ENCODE measurements at regions not wholly inside any gene's neighbourhood (a gene's known extent, or its start where the extent isn't known, plus 50 kb on each side); places are given as distances from the start of the nearest gene placed in this dataset.

GRCh38 chr21:22399681-22400514 is 1401.7 kb downstream of the NCAM2 start:
- DNase-seq (no peak), ATAC-seq (no peak)
- H3K9me3 ChIP-seq: no peaks in the 10 kb centered on the region
- no peaks in the 10 kb centered on the region for H3K36me3 ChIP-seq
- no peaks in the 10 kb centered on the region for H3K4me1 ChIP-seq
- no peak overlapping the region for H3K4me3 ChIP-seq
- 72 to 78% (median 75%) methylated on average over 1 of the region's 1 CpG for WGBS, 4 donors
- TF ChIP-seq CTCF (IDR thresholded peaks at IDR 0.05): no peak
- TF ChIP-seq POLR2A (IDR thresholded peaks at IDR 0.05): no peak
- intact Hi-C loops (cut with DNase I): no loop called here
- H3K27ac ChIP-seq: no peak overlapping the region
- H3K27me3 ChIP-seq: no peaks in the 10 kb centered on the region

DNA sequence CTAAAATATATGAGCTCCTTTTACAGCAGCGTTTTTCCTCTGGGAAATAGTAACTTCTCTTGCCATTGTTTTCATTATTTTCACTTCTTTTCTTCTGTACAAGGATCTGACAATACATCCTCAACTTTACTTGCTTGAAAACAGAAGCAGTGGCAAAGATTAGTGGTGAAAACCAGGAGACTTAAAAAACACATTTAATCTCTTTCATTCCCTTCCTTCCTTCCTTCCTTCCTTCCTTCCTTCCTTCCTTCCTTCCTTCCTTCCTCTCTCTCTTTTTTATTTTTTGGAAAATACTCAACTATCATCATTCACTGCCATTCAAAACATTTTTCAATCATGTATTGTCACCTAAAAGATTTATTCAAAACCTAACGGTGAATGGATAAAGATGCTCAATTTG is 1411.4 kb downstream of the NCAM2 start:
- Histone ChIP-seq H3K27ac (no peak overlapping the region), H3K27me3 (no peaks in the 10 kb centered on the region), H3K9me3 (peaks cover 0 to 8% (median 0%) of the 10 kb centered on the region in 12 donors), H3K4me3 (no peak overlapping the region), H3K4me1 (no peaks in the 10 kb centered on the region), H3K36me3 (no peaks in the 10 kb centered on the region)
- WGBS, 4 donors: 64 to 68% (median 66%) methylated on average over 2 of the region's 2 CpGs
- intact Hi-C loops (cut with DNase I): no loop called here
- no peak for DNase-seq
- ATAC-seq: no peak
- TF ChIP-seq POLR2A (IDR thresholded peaks at IDR 0.05) (no peak), CTCF (IDR thresholded peaks at IDR 0.05) (no peak)

DNA sequence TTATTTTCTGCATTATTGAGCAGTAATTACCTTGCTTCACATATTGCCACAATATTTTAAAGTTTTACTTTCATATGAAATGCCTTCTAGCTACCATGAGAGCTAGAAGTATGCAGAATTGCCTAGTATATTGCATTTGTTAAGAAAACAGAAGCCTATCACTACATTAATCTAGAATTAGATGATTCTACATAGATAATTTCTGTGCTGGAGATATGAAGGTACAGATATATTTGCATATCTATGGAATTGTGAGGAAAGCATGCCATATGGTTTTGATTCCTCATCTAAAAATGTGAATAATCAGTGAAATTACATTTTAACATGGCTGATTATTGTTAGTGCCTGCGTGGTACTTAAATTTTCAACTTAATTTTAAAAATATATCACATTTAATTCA is 1418.3 kb downstream of the NCAM2 start:
- H3K36me3 ChIP-seq: no peaks in the 10 kb centered on the region
- H3K27ac ChIP-seq: no peak overlapping the region
- intact Hi-C loops (cut with DNase I): no loop called here
- WGBS, 4 donors: 66 to 87% (median 79%) methylated on average over 1 of the region's 1 CpG
- peaks cover 0 to 8% (median 0%) of the 10 kb centered on the region in 12 donors for H3K9me3 ChIP-seq
- no peaks in the 10 kb centered on the region for H3K27me3 ChIP-seq
- TF ChIP-seq CTCF (IDR thresholded peaks at IDR 0.05): no peak
- no peak for TF ChIP-seq POLR2A (IDR thresholded peaks at IDR 0.05)
- H3K4me1 ChIP-seq: no peaks in the 10 kb centered on the region
- no peak for ATAC-seq
- no peak overlapping the region for H3K4me3 ChIP-seq
- DNase-seq: no peak

- intact Hi-C loops (cut with DNase I): no loop called here
Observed at GRCh38 chr21:22421416-22422180, 1423.4 kb downstream of the NCAM2 start.

More at GRCh38 chr21:22421416-22422180, 1423.4 kb downstream of the NCAM2 start:
- Histone ChIP-seq H3K4me3 (no peak overlapping the region), H3K9me3 (peaks cover 0 to 5% (median 0%) of the 10 kb centered on the region in 12 donors), H3K4me1 (no peaks in the 10 kb centered on the region), H3K27me3 (no peaks in the 10 kb centered on the region), H3K27ac (no peak overlapping the region), H3K36me3 (no peaks in the 10 kb centered on the region)
- TF ChIP-seq CTCF (IDR thresholded peaks at IDR 0.05) (no peak), POLR2A (IDR thresholded peaks at IDR 0.05) (no peak)
- 73 to 80% (median 77%) methylated on average over 6 of the region's 6 CpGs for WGBS, 4 donors
- DNase-seq: no peak
- no peak for ATAC-seq
